ENCODE measurements at regions not wholly inside any gene's neighbourhood (a gene's known extent, or its start where the extent isn't known, plus 50 kb on each side); places are given as distances from the start of the nearest gene placed in this dataset.

DNA sequence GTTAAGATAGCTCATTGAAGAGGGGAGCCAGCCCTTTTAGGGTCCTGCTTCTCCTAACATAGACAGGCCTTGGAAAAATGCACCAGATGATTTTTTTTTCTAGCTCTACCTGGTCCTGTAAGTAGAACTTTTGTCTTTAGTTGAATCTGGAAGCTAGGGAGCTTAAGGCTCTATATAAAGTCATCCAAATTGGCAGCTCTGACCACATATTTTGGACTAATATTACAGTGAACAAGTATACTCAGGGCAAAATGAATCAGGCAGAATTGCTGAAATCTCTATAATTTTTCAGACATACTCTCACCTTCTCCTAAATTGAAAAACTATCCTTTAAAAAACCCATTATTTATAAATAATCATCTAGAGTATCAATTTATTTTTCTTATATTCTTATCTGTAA lies 375.6 kb downstream of the OSTF1 start:
- TF ChIP-seq CTCF (IDR thresholded peaks at IDR 0.05) (no peak), POLR2A (IDR thresholded peaks at IDR 0.05) (no peak)

All from testis (tissue), 2 donors.